NCI-H748 treated with DMSO at 0.1 percent for 48 hours (cell line): ENCODE measurements at regions not wholly inside any gene's neighbourhood (a gene's known extent, or its start where the extent isn't known, plus 50 kb on each side); places are given as distances from the start of the nearest gene placed in this dataset.
"Not testable (repeated sequence)": the region's sequence is repeated elsewhere in the genome, so short reads cannot be mapped to it uniquely, and the experiment has no call there.

Experiments
- DNase-seq: peaks from one replicate; lab custom pipeline; 2025; lab: John Stamatoyannopoulos, UW

GRCh38 chr15:81723113-81723651 lies 322.6 kb downstream of the MEX3B start:
- DNase-seq = no peak

GRCh38 chr15:81716468-81716867 lies 329.4 kb downstream of the MEX3B start:
- DNase-seq = not testable (repeated sequence)

- no peak for DNase-seq
Measured at GRCh38 chr15:81710328-81710727, 335.5 kb downstream of the MEX3B start.

- not testable (repeated sequence) for DNase-seq
Measured at GRCh38 chr15:81706816-81707346, 332.9 kb upstream of the TMC3 start.

GRCh38 chr15:81705727-81706126 lies 331.7 kb upstream of the TMC3 start:
- not testable (repeated sequence) for DNase-seq

GRCh38 chr15:81686021-81686420 lies 312.0 kb upstream of the TMC3 start:
- no peak for DNase-seq

- DNase-seq = no peak
Measured at GRCh38 chr15:81685237-81685636, 311.2 kb upstream of the TMC3 start.

- DNase-seq = no peak
Measured at GRCh38 chr15:81680829-81681228, 306.8 kb upstream of the TMC3 start.

- DNase-seq = no peak
Measured at GRCh38 chr15:81666839-81667238, 292.8 kb upstream of the TMC3 start.

GRCh38 chr15:81660976-81661375 lies 287.0 kb upstream of the TMC3 start:
- no peak for DNase-seq

- no peak for DNase-seq
Measured at GRCh38 chr15:81653259-81653658, 279.2 kb upstream of the TMC3 start.

GRCh38 chr15:81645470-81645869 lies 271.5 kb upstream of the TMC3 start:
- no peak for DNase-seq

GRCh38 chr15:81643771-81644170 lies 269.8 kb upstream of the TMC3 start:
- no peak for DNase-seq

- DNase-seq = no peak
Measured at GRCh38 chr15:81642451-81642990, 268.5 kb upstream of the TMC3 start.

GRCh38 chr15:81636064-81636463 lies 262.1 kb upstream of the TMC3 start:
- DNase-seq = not testable (repeated sequence)

GRCh38 chr15:81633889-81634288 lies 259.9 kb upstream of the TMC3 start:
- no peak for DNase-seq

- DNase-seq = no peak
Measured at GRCh38 chr15:81625896-81626295, 251.9 kb upstream of the TMC3 start.

GRCh38 chr15:81619002-81619401 lies 245.0 kb upstream of the TMC3 start:
- no peak for DNase-seq

GRCh38 chr15:81612631-81613030 lies 238.6 kb upstream of the TMC3 start:
- DNase-seq = no peak

- DNase-seq = no peak
Measured at GRCh38 chr15:81611679-81612078, 237.7 kb upstream of the TMC3 start.

- DNase-seq = no peak
Measured at GRCh38 chr15:81608309-81608829, 234.4 kb upstream of the TMC3 start.

GRCh38 chr15:81604713-81605112 lies 230.7 kb upstream of the TMC3 start:
- no peak for DNase-seq

GRCh38 chr15:81596159-81596865 lies 222.3 kb upstream of the TMC3 start:
- DNase-seq = no peak
